Right lobe of liver (tissue), 4 donors: ENCODE measurements at regions not wholly inside any gene's neighbourhood (a gene's known extent, or its start where the extent isn't known, plus 50 kb on each side); places are given as distances from the start of the nearest gene placed in this dataset.

Experiments
- POLR2A ChIP-seq: fragments of 450-650 bp; IDR thresholded peaks from one replicate; pipeline ENCODE4 v1.6.1; 2017; ENCODE audit warnings: antibody characterized with exemption, mild to moderate bottlenecking
- TF ChIP-seq, protein P1 (sequence below), 4 donors: fragments of 200-600 bp in 3 of 4; fragments of 450-650 bp in 1 of 4; IDR thresholded peaks; one replicate each; pipeline versions ENCODE4 v1.5.1 to v1.8.0; 2016 to 2022; ENCODE audit warnings: antibody characterized with exemption in 4 of 4, mild to moderate bottlenecking in 2 of 4
- donor health status: DM: no; HTN: no; CAD: no.
- donor health status: DM: no; HTN: no; CAD: no.
- donor health status: DM: no; HTN: yes; CAD: no.

GRCh38 chr11:129302386-129303101, 73.1 kb upstream of the BARX2 start:
- TF ChIP-seq, protein P1, sequence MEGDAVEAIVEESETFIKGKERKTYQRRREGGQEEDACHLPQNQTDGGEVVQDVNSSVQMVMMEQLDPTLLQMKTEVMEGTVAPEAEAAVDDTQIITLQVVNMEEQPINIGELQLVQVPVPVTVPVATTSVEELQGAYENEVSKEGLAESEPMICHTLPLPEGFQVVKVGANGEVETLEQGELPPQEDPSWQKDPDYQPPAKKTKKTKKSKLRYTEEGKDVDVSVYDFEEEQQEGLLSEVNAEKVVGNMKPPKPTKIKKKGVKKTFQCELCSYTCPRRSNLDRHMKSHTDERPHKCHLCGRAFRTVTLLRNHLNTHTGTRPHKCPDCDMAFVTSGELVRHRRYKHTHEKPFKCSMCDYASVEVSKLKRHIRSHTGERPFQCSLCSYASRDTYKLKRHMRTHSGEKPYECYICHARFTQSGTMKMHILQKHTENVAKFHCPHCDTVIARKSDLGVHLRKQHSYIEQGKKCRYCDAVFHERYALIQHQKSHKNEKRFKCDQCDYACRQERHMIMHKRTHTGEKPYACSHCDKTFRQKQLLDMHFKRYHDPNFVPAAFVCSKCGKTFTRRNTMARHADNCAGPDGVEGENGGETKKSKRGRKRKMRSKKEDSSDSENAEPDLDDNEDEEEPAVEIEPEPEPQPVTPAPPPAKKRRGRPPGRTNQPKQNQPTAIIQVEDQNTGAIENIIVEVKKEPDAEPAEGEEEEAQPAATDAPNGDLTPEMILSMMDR (IDR thresholded peaks at IDR 0.05) = no peak
- no peak for TF ChIP-seq POLR2A
